BLaER1 (cell line): ENCODE measurements at regions not wholly inside any gene's neighbourhood (a gene's known extent, or its start where the extent isn't known, plus 50 kb on each side); places are given as distances from the start of the nearest gene placed in this dataset.

Experiments
- H3K27ac ChIP-seq: shearing (Covaris generic); formaldehyde crosslinking; 2 replicates; pipeline ENCODE4 v1.8.1; 2022
- H3K27me3 ChIP-seq: shearing (Covaris generic); formaldehyde crosslinking; 2 replicates; pipeline ENCODE4 v1.8.1; 2022
- H3K36me3 ChIP-seq: shearing (Covaris generic); formaldehyde crosslinking; 2 replicates; pipeline ENCODE4 v1.8.1; 2022
- H3K4me1 ChIP-seq: shearing (Covaris generic); formaldehyde crosslinking; 2 replicates; pipeline ENCODE4 v1.8.1; 2022
- H3K4me2 ChIP-seq: shearing (Covaris generic); formaldehyde crosslinking; 2 replicates; pipeline ENCODE4 v1.8.1; 2022
- H3K4me3 ChIP-seq: shearing (Covaris generic); formaldehyde crosslinking; 2 replicates; pipeline ENCODE4 v1.8.1; 2022
- H3K9ac ChIP-seq: shearing (Covaris generic); formaldehyde crosslinking; 2 replicates; pipeline ENCODE4 v1.8.1; 2022
- H3K9me3 ChIP-seq: shearing (Covaris generic); formaldehyde crosslinking; 2 replicates; pipeline ENCODE4 v1.8.1; 2022
- H4K20me1 ChIP-seq: shearing (Covaris generic); formaldehyde crosslinking; 2 replicates; pipeline ENCODE4 v1.8.1; 2022
- Cebpa-rat ChIP-seq: shearing (Covaris generic); IDR thresholded peaks from 2 replicates; pipeline ENCODE4 v1.8.1; 2022

DNA sequence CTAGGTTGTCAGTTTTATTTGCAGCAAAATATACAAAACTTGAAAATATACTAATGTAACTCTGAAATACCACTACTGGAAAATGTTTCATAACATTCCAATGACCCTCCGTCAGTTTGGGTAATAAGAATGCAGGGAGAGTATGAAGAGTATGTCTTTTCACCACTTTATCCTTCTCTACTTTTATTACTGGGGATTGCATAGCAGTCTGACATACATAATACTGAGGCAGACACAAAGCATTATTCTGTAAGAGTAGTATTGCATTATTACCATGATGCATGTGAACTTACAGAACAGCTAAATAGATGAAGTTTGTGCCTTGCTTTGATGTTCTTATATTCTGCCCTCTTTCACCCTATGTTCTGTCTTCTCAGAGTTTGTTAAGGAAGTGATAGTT lies 151.8 kb upstream of the TPK1 start:
- H3K36me3 ChIP-seq, result no peaks in the 10 kb centered on the region
- H4K20me1 ChIP-seq, result no peaks in the 10 kb centered on the region
- no peak overlapping the region for H3K4me3 ChIP-seq
- no peak overlapping the region for H3K9ac ChIP-seq
- H3K27ac ChIP-seq, result no peak overlapping the region
- H3K4me2 ChIP-seq, result no peak overlapping the region
- no peak for TF ChIP-seq Cebpa-rat
- no peaks in the 10 kb centered on the region for H3K4me1 ChIP-seq
- no peaks in the 10 kb centered on the region for H3K9me3 ChIP-seq
- H3K27me3 ChIP-seq, result no peaks in the 10 kb centered on the region

DNA sequence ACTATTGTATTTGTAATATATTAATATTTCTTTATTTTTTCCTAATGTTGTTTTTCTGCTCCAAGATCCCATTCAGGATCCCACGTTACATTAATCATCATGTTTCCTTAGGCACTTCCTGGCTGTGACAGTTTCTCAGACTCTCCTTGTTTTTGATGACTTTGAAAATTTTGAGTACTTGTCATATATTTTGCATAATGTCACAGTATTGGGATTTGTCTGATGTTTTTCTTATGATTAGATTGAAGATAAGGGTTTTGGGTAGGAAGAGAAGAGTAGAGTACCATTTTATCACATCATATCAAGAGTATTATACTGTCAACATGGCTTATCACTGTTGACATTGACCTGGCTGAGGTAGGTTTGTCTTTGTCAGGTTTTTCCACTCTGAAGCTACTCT lies 146.3 kb upstream of the TPK1 start:
- H3K4me2 ChIP-seq, result no peak overlapping the region

DNA sequence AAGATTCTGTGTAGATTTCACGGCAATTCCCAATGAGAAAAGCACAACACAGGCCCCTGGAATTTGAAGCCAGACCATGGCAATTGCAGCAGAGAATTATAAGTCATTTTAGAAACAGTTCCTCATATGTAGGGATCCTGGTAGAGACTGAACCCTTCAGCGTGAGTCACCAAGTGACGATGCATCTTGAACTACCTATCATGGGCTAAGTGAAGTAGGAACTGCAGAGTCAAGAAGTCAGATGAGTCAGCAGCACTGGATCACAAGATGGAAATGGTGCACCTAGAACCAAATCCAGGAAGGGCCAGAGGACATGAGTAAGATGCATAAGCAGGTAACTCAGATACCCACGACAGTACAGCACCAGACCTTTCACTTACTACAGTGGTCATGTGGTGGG lies 140.0 kb upstream of the TPK1 start:
- H3K4me1 ChIP-seq, result no peaks in the 10 kb centered on the region

More for the DNA sequence above, 146.3 kb upstream of the TPK1 start:
- H4K20me1 ChIP-seq, result no peaks in the 10 kb centered on the region
- H3K4me1 ChIP-seq, result no peaks in the 10 kb centered on the region
- H3K36me3 ChIP-seq, result no peaks in the 10 kb centered on the region
- H3K27ac ChIP-seq, result no peak overlapping the region
- H3K9ac ChIP-seq, result no peak overlapping the region
- no peaks in the 10 kb centered on the region for H3K9me3 ChIP-seq
- H3K27me3 ChIP-seq, result no peaks in the 10 kb centered on the region
- no peak overlapping the region for H3K4me3 ChIP-seq
- TF ChIP-seq Cebpa-rat, result no peak

DNA sequence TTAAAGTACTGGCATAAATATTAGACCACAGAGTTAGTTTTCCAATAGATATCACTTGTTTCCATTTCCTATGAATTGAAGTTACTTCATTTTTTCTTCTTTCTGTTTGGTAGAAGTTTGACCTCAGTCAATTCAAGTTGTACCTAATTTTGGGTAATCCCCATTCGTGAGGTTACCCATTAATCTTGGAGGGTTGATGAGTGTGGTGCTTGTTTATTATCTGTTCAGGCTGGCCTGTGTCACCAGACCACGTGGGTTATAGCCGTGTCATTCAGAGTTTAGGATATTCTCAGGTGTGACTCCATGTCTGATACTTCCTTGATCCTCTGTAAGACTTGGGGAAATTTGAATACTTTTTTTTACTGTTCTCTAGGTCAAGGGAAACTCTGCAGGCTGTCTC lies 133.9 kb upstream of the TPK1 start:
- no peak for TF ChIP-seq Cebpa-rat
- H3K9me3 ChIP-seq, result no peaks in the 10 kb centered on the region
- no peaks in the 10 kb centered on the region for H4K20me1 ChIP-seq
- no peaks in the 10 kb centered on the region for H3K4me1 ChIP-seq
- no peak overlapping the region for H3K27ac ChIP-seq
- H3K36me3 ChIP-seq, result no peaks in the 10 kb centered on the region
- H3K9ac ChIP-seq, result no peak overlapping the region
- no peaks in the 10 kb centered on the region for H3K27me3 ChIP-seq
- no peak overlapping the region for H3K4me2 ChIP-seq
- no peak overlapping the region for H3K4me3 ChIP-seq

More for the DNA sequence above, 140.0 kb upstream of the TPK1 start:
- Histone ChIP-seq H3K4me2 (no peak overlapping the region), H4K20me1 (no peaks in the 10 kb centered on the region), H3K36me3 (no peaks in the 10 kb centered on the region), H3K27me3 (no peaks in the 10 kb centered on the region), H3K4me3 (no peak overlapping the region), H3K9ac (no peak overlapping the region), H3K27ac (no peak overlapping the region), H3K9me3 (no peaks in the 10 kb centered on the region)
- no peak for TF ChIP-seq Cebpa-rat

DNA sequence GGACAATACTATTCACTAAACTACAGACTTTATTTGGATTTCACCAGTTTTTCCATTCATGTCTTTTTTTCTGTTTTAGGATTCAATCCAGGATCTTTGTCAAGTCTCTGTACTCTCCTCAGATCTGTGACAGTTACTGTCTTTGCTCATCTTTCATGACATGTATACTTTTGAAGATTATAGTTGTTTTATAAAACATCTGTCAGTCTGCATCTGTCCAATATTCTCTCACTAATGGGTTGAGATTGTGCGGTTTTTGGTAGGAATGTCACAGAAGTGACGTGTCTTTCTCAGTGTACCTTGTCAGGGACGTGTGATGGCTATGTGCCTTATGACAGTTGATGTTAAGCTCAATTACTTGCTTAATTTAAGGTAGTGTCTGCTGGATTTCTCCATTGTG lies 124.9 kb upstream of the TPK1 start:
- no peaks in the 10 kb centered on the region for H4K20me1 ChIP-seq
- no peak overlapping the region for H3K27ac ChIP-seq
- no peak overlapping the region for H3K4me3 ChIP-seq
- no peak overlapping the region for H3K9ac ChIP-seq
- H3K36me3 ChIP-seq, result no peaks in the 10 kb centered on the region
- H3K4me1 ChIP-seq, result no peaks in the 10 kb centered on the region
- no peak overlapping the region for H3K4me2 ChIP-seq
- H3K27me3 ChIP-seq, result no peaks in the 10 kb centered on the region
- no peaks in the 10 kb centered on the region for H3K9me3 ChIP-seq
- no peak for TF ChIP-seq Cebpa-rat

DNA sequence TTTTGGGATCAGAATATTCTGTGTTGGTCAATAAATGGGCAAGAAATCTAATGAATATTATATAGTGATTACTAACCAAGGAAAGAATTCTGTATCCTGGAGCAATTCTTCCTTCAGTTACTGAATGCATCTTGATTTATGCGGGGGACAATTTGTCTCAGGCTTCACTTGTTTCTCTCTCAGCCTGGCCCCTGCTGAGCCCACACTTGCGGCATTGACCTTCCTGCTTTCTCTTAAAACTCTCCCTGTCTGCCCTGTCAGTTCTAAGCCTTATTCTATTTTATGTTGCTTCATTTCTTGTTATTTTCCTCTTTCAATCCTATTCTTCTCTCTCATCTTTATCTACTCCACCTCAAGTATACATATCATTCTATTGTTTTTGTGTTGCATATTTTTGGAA lies 122.1 kb upstream of the TPK1 start:
- Histone ChIP-seq H3K9ac (no peak overlapping the region), H3K4me2 (no peak overlapping the region), H3K27me3 (no peaks in the 10 kb centered on the region), H3K4me3 (no peak overlapping the region), H3K27ac (no peak overlapping the region), H3K9me3 (0 out of 2 replicates have a peak, but pooled peaks cover 9% of the 10 kb centered on the region), H4K20me1 (no peaks in the 10 kb centered on the region), H3K4me1 (no peaks in the 10 kb centered on the region), H3K36me3 (no peaks in the 10 kb centered on the region)
- no peak for TF ChIP-seq Cebpa-rat

DNA sequence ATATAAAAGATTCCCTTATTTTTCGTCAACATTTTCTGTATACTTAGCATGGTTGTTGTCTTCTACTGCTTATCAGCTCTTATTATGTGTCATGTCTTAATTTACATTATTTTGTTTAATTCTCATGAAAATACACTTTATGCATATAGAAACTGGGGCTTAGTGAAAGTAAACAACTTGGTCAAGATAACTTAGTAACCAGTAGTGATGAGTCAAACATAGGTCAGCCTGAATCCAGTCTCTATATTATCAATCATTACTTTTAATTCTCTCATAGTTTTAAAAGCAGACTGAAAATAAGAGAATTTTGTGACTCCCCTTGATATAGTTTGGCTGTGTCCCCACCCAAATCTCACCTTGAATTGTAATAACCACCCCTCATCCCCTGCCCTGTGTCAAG lies 119.6 kb upstream of the TPK1 start:
- H3K9me3 ChIP-seq, result 0 out of 2 replicates have a peak, but pooled peaks cover 10% of the 10 kb centered on the region
- no peaks in the 10 kb centered on the region for H3K27me3 ChIP-seq
- H3K9ac ChIP-seq, result no peak overlapping the region
- no peak overlapping the region for H3K4me2 ChIP-seq
- TF ChIP-seq Cebpa-rat, result no peak
- H3K36me3 ChIP-seq, result no peaks in the 10 kb centered on the region
- no peaks in the 10 kb centered on the region for H4K20me1 ChIP-seq
- H3K4me3 ChIP-seq, result no peak overlapping the region
- H3K4me1 ChIP-seq, result no peaks in the 10 kb centered on the region
- H3K27ac ChIP-seq, result no peak overlapping the region

DNA sequence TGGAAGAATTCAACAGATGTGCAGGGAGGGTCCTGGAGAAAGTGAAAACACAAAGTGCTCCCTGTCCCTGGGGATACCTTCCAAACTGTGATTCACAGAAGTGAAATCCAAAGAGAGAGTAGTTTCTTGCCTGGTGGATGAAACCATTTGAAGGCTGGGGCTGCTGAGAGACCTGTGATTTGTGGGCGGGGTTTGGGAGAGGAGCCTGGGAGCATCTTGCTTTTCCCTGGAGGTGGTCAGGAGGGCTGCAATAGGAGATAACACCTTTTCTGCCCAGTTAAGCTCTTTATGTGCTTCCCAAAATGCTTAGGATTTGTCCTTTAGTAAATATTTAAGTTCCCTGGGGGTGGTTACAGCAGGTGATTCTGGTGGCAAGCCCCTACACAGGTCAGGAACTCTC lies 105.3 kb upstream of the TPK1 start:
- no peak for TF ChIP-seq Cebpa-rat
- Histone ChIP-seq H3K27me3 (no peaks in the 10 kb centered on the region), H3K9ac (no peak overlapping the region), H3K9me3 (no peaks in the 10 kb centered on the region), H3K4me3 (no peak overlapping the region), H3K4me2 (no peak overlapping the region), H3K4me1 (no peaks in the 10 kb centered on the region), H3K36me3 (no peaks in the 10 kb centered on the region), H3K27ac (no peak overlapping the region), H4K20me1 (no peaks in the 10 kb centered on the region)

DNA sequence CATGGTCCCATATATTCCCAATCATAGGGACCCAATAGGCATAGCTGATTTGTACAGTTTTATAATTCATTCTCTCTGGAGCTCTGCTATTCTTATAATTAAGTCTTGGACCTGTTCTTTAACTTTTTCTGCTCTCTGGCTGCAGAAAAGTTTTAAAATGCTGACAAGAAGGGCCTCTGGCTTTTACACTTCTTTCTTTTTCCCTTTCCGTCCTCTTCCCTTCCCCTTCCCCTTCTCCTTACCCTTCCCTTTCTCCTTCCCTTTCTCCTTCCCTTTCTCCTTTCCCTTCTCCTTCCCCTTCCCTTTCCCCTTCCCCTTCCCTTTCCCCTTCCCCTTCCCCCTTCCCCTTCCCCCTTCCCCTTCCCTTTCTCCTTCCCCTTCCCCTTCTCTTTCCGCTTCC lies 101.3 kb upstream of the TPK1 start:
- H3K4me2 ChIP-seq, result no peak overlapping the region
- no peaks in the 10 kb centered on the region for H4K20me1 ChIP-seq
- H3K4me3 ChIP-seq, result no peak overlapping the region
- H3K9ac ChIP-seq, result no peak overlapping the region
- TF ChIP-seq Cebpa-rat, result no peak
- no peaks in the 10 kb centered on the region for H3K27me3 ChIP-seq
- H3K9me3 ChIP-seq, result no peaks in the 10 kb centered on the region
- no peaks in the 10 kb centered on the region for H3K4me1 ChIP-seq
- no peaks in the 10 kb centered on the region for H3K36me3 ChIP-seq
- no peak overlapping the region for H3K27ac ChIP-seq

DNA sequence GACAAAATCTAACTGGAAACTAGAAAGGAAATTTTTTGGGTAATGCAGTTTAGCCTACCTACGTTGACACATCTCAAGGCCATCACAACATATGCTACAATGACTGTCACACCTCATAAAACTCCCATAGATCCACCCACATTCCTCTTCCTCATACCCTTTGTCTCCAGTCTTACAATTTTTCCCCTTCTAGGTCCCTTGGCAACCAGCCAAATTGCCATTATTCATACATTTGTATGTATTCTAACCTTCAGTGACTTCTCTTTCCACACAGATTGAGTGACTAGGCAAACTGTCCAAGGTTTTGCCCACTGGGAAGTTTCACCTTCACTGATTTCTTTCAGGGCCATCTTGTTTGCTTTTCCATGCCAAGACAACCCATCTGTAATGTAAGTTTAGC lies 100.5 kb upstream of the TPK1 start:
- no peaks in the 10 kb centered on the region for H4K20me1 ChIP-seq
- no peaks in the 10 kb centered on the region for H3K4me1 ChIP-seq
- H3K9me3 ChIP-seq, result no peaks in the 10 kb centered on the region
- H3K9ac ChIP-seq, result no peak overlapping the region
- no peaks in the 10 kb centered on the region for H3K36me3 ChIP-seq
- no peak overlapping the region for H3K4me2 ChIP-seq
- H3K27me3 ChIP-seq, result no peaks in the 10 kb centered on the region
- no peak overlapping the region for H3K4me3 ChIP-seq
- no peak overlapping the region for H3K27ac ChIP-seq
- no peak for TF ChIP-seq Cebpa-rat

DNA sequence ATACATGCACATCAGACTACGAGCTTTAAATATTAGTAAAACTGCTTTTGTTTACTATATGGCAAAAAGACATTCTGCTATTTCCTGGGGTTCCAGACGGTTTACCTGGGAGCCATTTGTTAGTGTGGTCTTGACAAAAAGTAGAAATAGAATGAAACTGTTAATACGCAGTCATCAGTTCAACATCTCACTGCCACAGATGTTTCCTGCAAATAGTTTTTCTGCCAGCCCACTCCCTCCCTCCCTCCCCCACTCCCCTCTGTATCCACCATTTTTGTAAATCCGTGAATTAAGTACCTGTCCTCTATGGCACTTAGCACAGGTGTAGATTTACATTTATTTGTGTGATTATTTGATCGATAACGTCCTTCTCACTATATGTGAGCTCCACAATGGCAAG lies 74.6 kb upstream of the TPK1 start:
- Histone ChIP-seq H3K4me1 (peaks cover 76% of the 10 kb centered on the region), H3K9ac (0 out of 2 replicates have a peak overlapping the region, but pooled peaks have one; percentile 21), H3K27ac (peak overlapping the region; percentile 75), H3K9me3 (no peaks in the 10 kb centered on the region), H3K27me3 (no peaks in the 10 kb centered on the region), H4K20me1 (no peaks in the 10 kb centered on the region), H3K4me3 (no peak overlapping the region), H3K4me2 (peak overlapping the region; percentile 83), H3K36me3 (no peaks in the 10 kb centered on the region)
- TF ChIP-seq Cebpa-rat, result no peak
